B cell (primary cell): ENCODE measurements at regions not wholly inside any gene's neighbourhood (a gene's known extent, or its start where the extent isn't known, plus 50 kb on each side); places are given as distances from the start of the nearest gene placed in this dataset.

Experiments used
- ATAC-seq: fragments of 200-7000 bp; cut with Tn5 transposase; one replicate; pipeline ENCODE4 v1.10.0; 2021; ENCODE audit warnings: low read depth, mild to moderate bottlenecking, moderate number of reproducible peaks, moderate library complexity
- CTCF ChIA-PET: fragments of 350-600 bp; sonication (Branson Sonifier 250); formaldehyde crosslinking; loops from one replicate; lab custom pipeline; 2021; ENCODE audit warnings: antibody characterized with exemption, inconsistent platforms; lab: Charles Lee
- POLR2A ChIA-PET: fragments of 350-600 bp; sonication (Branson Sonifier 250); formaldehyde crosslinking; loops from one replicate; lab custom pipeline; 2021; ENCODE audit warnings: antibody characterized with exemption; lab: Charles Lee
- DNase-seq: peaks from one replicate; pipeline ENCODE4 v3.0.0; 2013
- H2AFZ ChIP-seq: 2 replicates; pipeline ENCODE4 v1.6.1; 2012; ENCODE audit warnings: mild to moderate bottlenecking, low read depth, low read length; ENCODE audit not compliant: insufficient read depth, poor library complexity, severe bottlenecking
- H3K27ac ChIP-seq, 2 donors: 1 replicate in 1 of 2; 2 replicates in 1 of 2; pipeline ENCODE4 v1.5.1; 2012 to 2013; ENCODE audit warnings: low read length in 2 of 2, mild to moderate bottlenecking in 2 of 2, moderate library complexity in 1 of 2
- H3K27me3 ChIP-seq, 4 experiments: fragments of 200-600 bp in 1 of 4; sonication (generic) in 1 of 4; replicated peaks in 1 of 4; 1 replicate in 2 of 4; 2 replicates in 2 of 4; pipeline versions ENCODE4 v1.6.1 to v1.7.0; 2013 to 2016; ENCODE audit warnings: low read length in 3 of 4, mild to moderate bottlenecking in 2 of 4, mixed read lengths in 1 of 4, moderate library complexity in 1 of 4; ENCODE audit not compliant: insufficient read depth in 4 of 4, control insufficient read depth in 3 of 4; ENCODE audit errors: control extremely low read depth in 1 of 4
- H3K36me3 ChIP-seq, 2 experiments: replicated peaks in 1 of 2; 1 replicate in 1 of 2; 2 replicates in 1 of 2; pipeline versions ENCODE4 v1.6.1 to v1.7.1; 2013; ENCODE audit warnings: low read length in 1 of 2; ENCODE audit not compliant: insufficient read depth in 2 of 2, control insufficient read depth in 1 of 2; ENCODE audit errors: control extremely low read depth in 1 of 2, extremely low read depth in 1 of 2
- H3K4me1 ChIP-seq, 2 donors: fragments of 200-600 bp in 1 of 2; sonication (generic) in 1 of 2; 1 replicate in 1 of 2; 2 replicates in 1 of 2; pipeline versions ENCODE4 v1.5.1 to v1.6.1; 2013 to 2017; ENCODE audit warnings: low read length in 2 of 2; ENCODE audit not compliant: control insufficient read depth in 2 of 2, insufficient read depth in 2 of 2
- H3K4me2 ChIP-seq: replicated peaks from 2 replicates; pipeline ENCODE3; 2012; ENCODE audit warnings: mild to moderate bottlenecking, low read depth, low read length; ENCODE audit not compliant: poor library complexity, severe bottlenecking
- H3K4me3 ChIP-seq, 5 experiments: fragments of 200-600 bp in 1 of 5; sonication (generic) in 1 of 5; 1 replicate in 3 of 5; 2 replicates in 2 of 5; pipeline versions ENCODE4 v1.5.1 to v1.7.0; 2011 to 2016; ENCODE audit warnings: low read length in 4 of 5, mild to moderate bottlenecking in 4 of 5, low read depth in 2 of 5, control low read depth in 1 of 5, moderate library complexity in 1 of 5; ENCODE audit not compliant: insufficient read depth in 1 of 5; ENCODE audit errors: control extremely low read depth in 1 of 5, extremely low read depth in 1 of 5
- H3K79me2 ChIP-seq: fragments of 200-600 bp; sonication (generic); one replicate; pipeline ENCODE4 v1.6.0; 2016; ENCODE audit warnings: low read length; ENCODE audit not compliant: control insufficient read depth, insufficient read depth
- H3K9ac ChIP-seq: fragments of 200-600 bp; sonication (generic); 2 replicates; pipeline ENCODE4 v1.6.1; 2017; ENCODE audit warnings: mild to moderate bottlenecking, low read length, moderate library complexity
- H3K9me3 ChIP-seq, 3 donors: one replicate each; pipeline versions ENCODE4 v1.6.1 to v1.7.1; 2013; ENCODE audit warnings: low read length in 2 of 3; ENCODE audit not compliant: control insufficient read depth in 2 of 3, insufficient read depth in 1 of 3; ENCODE audit errors: control extremely low read depth in 1 of 3
- H4K20me1 ChIP-seq: 2 replicates; pipeline ENCODE4 v1.6.0; 2012; ENCODE audit warnings: mild to moderate bottlenecking, low read length; ENCODE audit not compliant: insufficient read depth, control insufficient read depth, poor library complexity, severe bottlenecking
- H3K27ac Mint-ChIP-seq: one replicate; pipeline ENCODE4 v1.8.0; 2021; ENCODE audit warnings: mixed read lengths
- H3K27me3 Mint-ChIP-seq: one replicate; pipeline ENCODE4 v1.8.0; 2021; ENCODE audit warnings: mixed read lengths
- H3K4me1 Mint-ChIP-seq: one replicate; pipeline ENCODE4 v1.8.0; 2021; ENCODE audit warnings: mixed read lengths
- H3K4me3 Mint-ChIP-seq: one replicate; pipeline ENCODE4 v1.8.0; 2021; ENCODE audit warnings: mixed read lengths
- H3K9me3 Mint-ChIP-seq: one replicate; pipeline ENCODE4 v1.8.0; 2022; ENCODE audit warnings: mixed read lengths; ENCODE audit not compliant: insufficient read depth
- CTCF ChIP-seq: fragments of 200-600 bp; IDR thresholded peaks from one replicate; pipeline ENCODE4 v1.8.0; 2022; ENCODE audit warnings: antibody characterized with exemption, mild to moderate bottlenecking
- EZH2 ChIP-seq: IDR thresholded peaks from 2 replicates; pipeline ENCODE4 v1.6.1; 2012; ENCODE audit warnings: borderline replicate concordance, low read depth, mild to moderate bottlenecking, moderate library complexity, low read length; ENCODE audit not compliant: insufficient read depth, poor library complexity, severe bottlenecking
- WGBS: methylation state at CpG from one replicate; pipeline ENCODE4 v1.1.5; 2013; ENCODE audit warnings: missing lambda C conversion rate; ENCODE audit not compliant: insufficient coverage; 5-methylcytosine and 5-hydroxymethylcytosine counted together
- intact Hi-C: fragments of 100-400 bp; cut with micrococcal nuclease; formaldehyde crosslinking; loops from one replicate; pipeline ENCODE4 v1.10.0; 2022

GRCh38 chr5:159416438-159416837 is 86.2 kb upstream of the IL12B start:
- H3K4me1 ChIP-seq = peaks cover 11 to 28% of the 10 kb centered on the region in 2 donors
- DNase-seq (no peak), ATAC-seq (no peak)
- H3K4me3 Mint-ChIP-seq = no peak overlapping the region
- TF ChIP-seq EZH2 (no peak), CTCF (no peak)
- 86% methylated on average over 1 of the region's 6 CpGs for WGBS
- no peak overlapping the region for H3K27ac Mint-ChIP-seq
- no peak overlapping the region for H3K4me3 ChIP-seq
- H3K27me3 ChIP-seq = no peaks in the 10 kb centered on the region
- no peaks in the 10 kb centered on the region for H4K20me1 ChIP-seq
- intact Hi-C loops = loop anchor here (10.0 kb wide), 1 partner anchor 262 kb away; no protein-coding TSS in a partner anchor
- H3K4me1 Mint-ChIP-seq = peaks cover 24% of the 10 kb centered on the region
- H3K27ac ChIP-seq = no peak overlapping the region
- H2AFZ ChIP-seq = no peak overlapping the region
- CTCF ChIA-PET = no interaction called here
- no peaks in the 10 kb centered on the region for H3K79me2 ChIP-seq
- POLR2A ChIA-PET = no interaction called here
- no peaks in the 10 kb centered on the region for H3K9me3 ChIP-seq
- no peaks in the 10 kb centered on the region for H3K36me3 ChIP-seq
- no peak overlapping the region for H3K4me2 ChIP-seq
- H3K27me3 Mint-ChIP-seq = no peaks in the 10 kb centered on the region
- no peak overlapping the region for H3K9ac ChIP-seq
- no peaks in the 10 kb centered on the region for H3K9me3 Mint-ChIP-seq

GRCh38 chr5:159417170-159417569 is 86.9 kb upstream of the IL12B start:
- intact Hi-C loops = loop anchor here (10.0 kb wide), 1 partner anchor 262 kb away; no protein-coding TSS in a partner anchor
- no peaks in the 10 kb centered on the region for H3K9me3 ChIP-seq
- H3K36me3 ChIP-seq = no peaks in the 10 kb centered on the region
- TF ChIP-seq CTCF (no peak), EZH2 (no peak)
- ChIA-PET POLR2A (no interaction called here), CTCF (no interaction called here)
- Mint-ChIP-seq H3K9me3 (no peaks in the 10 kb centered on the region), H3K27me3 (no peaks in the 10 kb centered on the region), H3K4me1 (peaks cover 20% of the 10 kb centered on the region), H3K27ac (no peak overlapping the region), H3K4me3 (no peak overlapping the region)
- ATAC-seq (no peak), DNase-seq (no peak)
- no peak overlapping the region for H3K4me3 ChIP-seq
- no peaks in the 10 kb centered on the region for H3K27me3 ChIP-seq
- no peak overlapping the region for H3K9ac ChIP-seq
- no peak overlapping the region for H2AFZ ChIP-seq
- H3K79me2 ChIP-seq = no peaks in the 10 kb centered on the region
- peaks cover 9 to 21% of the 10 kb centered on the region in 2 donors for H3K4me1 ChIP-seq
- no CpG with 5 or more reads among the region's 4 CpGs for WGBS
- no peak overlapping the region for H3K4me2 ChIP-seq
- no peaks in the 10 kb centered on the region for H4K20me1 ChIP-seq
- no peak overlapping the region for H3K27ac ChIP-seq
